ENCODE measurements at regions not wholly inside any gene's neighbourhood (a gene's known extent, or its start where the extent isn't known, plus 50 kb on each side); places are given as distances from the start of the nearest gene placed in this dataset.

DNA sequence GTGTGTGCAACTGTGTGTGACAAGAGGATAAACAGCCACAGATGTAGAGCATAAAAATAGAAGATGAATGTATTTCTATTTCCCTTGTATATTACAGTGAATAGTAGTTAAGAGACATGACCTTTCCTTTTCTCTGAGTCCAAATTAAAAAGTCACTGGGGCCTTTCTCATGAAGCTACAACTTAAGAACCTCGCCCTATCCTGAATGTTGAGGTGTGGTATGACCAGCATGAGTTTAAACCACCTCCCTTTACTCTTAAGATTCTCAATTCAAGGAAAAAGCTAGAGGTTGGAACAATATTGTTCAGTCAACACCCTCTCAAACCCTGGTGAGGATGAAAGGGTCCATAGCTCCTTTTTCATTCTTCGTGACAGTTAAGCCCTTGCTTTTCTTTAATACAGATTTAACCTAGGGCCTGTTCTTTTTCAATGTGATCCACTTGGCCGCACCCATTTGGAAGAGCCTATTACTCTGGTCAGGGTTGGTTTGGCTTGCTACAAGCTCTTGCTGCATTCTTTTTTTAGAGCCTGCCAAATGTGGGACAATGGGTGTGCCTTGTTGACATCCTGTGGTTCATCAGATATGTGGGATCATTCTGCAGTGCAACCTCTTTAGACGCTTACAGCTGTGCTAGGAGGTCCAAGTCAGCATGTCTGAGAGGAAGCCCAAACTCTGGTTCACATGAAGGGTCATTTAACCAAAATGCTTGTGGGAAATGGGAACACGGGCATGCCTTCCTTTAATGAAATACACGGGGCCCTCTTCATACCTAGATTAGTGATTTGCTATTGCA lies 290.0 kb downstream of the HAO1 start:
- TF ChIP-seq POLR2AphosphoS5 (IDR thresholded peaks at IDR 0.05; ENCODE audit: low read depth, low read length), result no peak
- TF ChIP-seq POLR2A (IDR thresholded peaks at IDR 0.05; ENCODE audit: low read depth, low read length), result no peak
- TF ChIP-seq TAF1 (IDR thresholded peaks at IDR 0.05; ENCODE audit: low read depth, low read length), result no peak
- TF ChIP-seq SPI1 (IDR thresholded peaks at IDR 0.05; ENCODE audit: low read depth, low read length), result no peak
- TF ChIP-seq PAX5 (IDR thresholded peaks at IDR 0.05; ENCODE audit: insufficient read depth, low read length, severe bottlenecking), result no peak
- TF ChIP-seq POU2F2 (IDR thresholded peaks at IDR 0.05; ENCODE audit: low read depth, low read length), result no peak

Measured in GM12891 (cell line).